GM18499 (cell line): ENCODE measurements at regions not wholly inside any gene's neighbourhood (a gene's known extent, or its start where the extent isn't known, plus 50 kb on each side); places are given as distances from the start of the nearest gene placed in this dataset.

Experiments
- ATAC-seq: cut with Tn5 transposase; IDR thresholded peaks from one replicate; pipeline ENCODE4 v1.9.1; 2021; ENCODE audit warnings: moderate number of reproducible peaks; ENCODE audit not compliant: insufficient read depth, unreplicated experiment

DNA sequence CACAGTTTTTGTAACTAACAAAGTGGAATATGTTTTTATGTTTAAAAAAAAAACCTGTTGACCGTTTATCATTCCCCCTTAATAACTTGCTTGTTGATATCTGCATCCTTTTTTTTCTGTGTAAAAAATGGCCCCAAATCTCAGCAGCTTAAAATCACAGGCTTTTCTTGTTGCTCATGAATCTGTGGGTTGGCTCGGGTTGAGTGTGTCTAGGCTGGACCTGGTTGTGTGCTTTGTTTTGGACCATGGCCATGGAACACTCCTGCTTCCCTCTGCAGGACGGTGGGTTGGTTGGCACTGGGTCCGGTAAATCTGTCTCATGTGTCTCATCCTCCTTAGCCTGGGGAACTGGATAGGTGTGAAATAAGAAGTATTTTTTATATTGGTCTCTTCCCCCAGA is 139.0 kb upstream of the LINC00305 start:
- ATAC-seq, result no peak

DNA sequence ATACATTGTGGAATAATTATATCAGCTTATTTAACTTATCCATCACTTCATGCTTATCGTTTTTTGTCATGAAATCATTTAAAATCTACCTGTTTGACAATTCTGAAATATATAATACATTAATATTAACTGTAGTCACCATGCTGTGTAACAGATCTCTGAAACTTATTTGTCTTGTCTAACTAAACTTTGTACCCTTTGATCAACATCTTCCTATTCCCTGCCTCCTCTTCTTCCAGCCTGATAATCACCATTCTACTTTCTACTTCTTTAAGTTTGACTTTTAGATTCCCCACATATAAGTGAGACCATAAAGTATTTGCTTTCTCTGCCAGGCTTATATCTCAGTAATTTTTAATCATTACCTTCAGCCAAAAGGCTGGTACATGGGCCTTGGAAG is 134.2 kb upstream of the LINC00305 start:
- ATAC-seq, result no peak

DNA sequence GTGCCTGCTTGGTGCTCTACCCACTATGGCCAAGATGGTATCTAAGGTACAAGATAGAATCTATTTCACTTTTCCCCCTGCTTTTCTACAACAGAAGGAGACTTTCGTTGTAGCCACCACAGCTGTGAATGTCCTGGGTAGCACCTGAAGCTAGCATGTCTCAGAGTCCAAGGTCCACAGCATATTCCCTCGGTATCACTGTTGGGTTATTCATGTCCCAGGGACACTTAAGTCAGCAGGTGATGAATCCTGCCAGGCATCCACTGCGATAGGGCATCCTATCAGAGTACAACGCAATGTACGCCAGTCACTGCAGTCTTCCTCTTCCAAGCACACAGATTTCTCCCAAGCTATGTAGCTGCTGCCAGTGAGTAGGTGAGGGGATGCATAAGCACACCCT is 129.1 kb upstream of the LINC00305 start:
- no peak for ATAC-seq

- no peak for ATAC-seq
Observed at GRCh38 chr18:64276311-64277090, 127.6 kb upstream of the LINC00305 start.

- ATAC-seq, result no peak
Observed at GRCh38 chr18:64275593-64276300, 126.9 kb upstream of the LINC00305 start.

- no peak for ATAC-seq
Observed at GRCh38 chr18:64273724-64274123, 124.8 kb upstream of the LINC00305 start.

- ATAC-seq, result no peak
Observed at GRCh38 chr18:64271975-64272659, 123.2 kb upstream of the LINC00305 start.

DNA sequence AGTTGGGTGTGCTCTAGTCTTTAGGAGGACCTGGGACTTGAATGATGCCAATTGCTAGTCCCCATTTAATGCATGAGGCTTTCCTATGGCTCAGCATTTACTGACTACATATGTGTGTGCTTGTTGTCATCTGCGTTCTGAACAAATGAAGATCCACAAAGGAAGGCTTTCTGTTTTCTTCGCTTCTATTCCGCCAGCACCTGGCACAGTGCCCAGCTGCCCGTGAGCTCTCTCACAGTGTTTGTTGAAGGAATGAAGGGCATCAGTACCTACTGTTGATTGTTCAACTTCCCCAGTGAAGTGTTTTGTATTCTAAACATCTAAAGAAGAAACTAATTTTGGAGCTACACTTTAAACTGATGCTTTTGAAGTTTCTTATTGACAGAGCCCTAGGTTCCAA is 122.4 kb upstream of the LINC00305 start:
- ATAC-seq, result no peak

DNA sequence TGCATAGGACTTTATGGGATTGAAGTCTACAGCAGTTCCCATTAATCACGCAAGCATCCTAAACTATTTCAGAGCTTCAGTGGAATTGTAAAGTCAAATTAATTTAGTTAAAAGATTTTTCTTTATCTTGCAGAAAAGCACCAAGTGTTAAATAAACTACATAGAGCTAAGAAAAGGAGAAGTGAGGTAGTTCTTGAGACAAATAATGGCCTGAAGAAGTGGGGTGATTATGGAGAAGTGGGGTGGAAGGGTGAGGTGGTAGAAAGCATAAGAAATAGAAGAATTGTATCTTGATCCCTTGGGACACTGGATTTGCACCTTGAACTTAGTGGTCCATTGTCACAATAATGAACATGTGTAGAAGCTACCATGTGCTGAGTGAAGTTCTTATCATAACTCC is 121.7 kb upstream of the LINC00305 start:
- ATAC-seq, result no peak

DNA sequence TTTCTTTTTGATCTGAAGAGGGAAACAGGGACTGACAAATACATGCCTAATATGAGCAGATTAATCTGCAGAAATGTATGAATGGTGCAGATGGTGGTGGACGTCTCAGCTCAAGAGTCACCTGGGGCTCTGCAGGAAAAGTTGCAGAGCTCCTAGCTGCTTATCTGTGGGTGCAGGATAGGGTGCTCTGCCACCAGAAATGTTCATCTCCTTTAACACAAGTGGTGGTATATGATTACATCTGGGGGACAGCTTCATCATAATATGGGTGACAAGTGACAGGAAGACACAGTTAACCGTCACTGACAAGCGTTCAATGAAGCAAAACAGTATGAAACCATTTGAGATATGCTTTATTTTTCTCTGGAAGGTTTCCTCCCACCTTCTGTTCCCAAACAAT is 121.2 kb upstream of the LINC00305 start:
- no peak for ATAC-seq

DNA sequence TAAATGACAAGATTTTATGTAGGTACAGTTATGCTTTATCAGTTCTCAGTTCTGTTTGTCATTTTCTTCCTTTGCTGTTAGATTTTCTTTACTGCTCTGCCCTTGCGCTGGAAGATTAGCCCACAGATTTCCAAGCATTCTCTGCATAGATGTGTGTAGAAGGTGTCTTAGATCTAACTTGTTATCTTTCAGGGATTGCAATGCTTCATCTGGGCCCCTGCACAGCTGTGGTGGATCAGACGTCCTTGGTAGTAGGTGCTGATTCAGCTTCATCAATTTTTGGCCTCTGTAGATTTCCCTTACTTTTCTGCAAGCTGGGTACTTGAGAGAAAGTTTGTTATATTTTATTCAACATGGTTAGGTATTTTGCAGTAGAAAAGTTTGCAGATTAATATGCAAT is 115.3 kb upstream of the LINC00305 start:
- no peak for ATAC-seq

DNA sequence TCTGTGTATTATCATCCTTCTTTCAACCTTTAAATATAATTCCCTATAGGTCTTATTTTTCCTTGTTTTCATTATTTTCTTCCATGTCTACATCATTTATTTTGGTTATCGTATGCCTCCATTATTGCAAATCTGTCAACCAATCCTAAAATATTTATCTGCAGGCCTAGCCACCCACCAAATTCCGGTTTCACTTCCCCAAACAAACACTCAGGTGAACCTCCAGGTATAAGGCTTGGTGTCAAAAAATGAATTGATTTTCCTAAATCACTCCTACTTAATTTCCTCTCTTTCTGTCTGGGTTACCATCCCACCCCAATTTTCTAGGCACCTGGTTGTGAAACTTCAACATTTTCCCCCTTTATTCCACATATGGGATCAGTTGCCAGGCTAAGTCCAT is 111.9 kb upstream of the LINC00305 start:
- no peak for ATAC-seq

- no peak for ATAC-seq
Observed at GRCh38 chr18:64259871-64260270, 111.0 kb upstream of the LINC00305 start.

DNA sequence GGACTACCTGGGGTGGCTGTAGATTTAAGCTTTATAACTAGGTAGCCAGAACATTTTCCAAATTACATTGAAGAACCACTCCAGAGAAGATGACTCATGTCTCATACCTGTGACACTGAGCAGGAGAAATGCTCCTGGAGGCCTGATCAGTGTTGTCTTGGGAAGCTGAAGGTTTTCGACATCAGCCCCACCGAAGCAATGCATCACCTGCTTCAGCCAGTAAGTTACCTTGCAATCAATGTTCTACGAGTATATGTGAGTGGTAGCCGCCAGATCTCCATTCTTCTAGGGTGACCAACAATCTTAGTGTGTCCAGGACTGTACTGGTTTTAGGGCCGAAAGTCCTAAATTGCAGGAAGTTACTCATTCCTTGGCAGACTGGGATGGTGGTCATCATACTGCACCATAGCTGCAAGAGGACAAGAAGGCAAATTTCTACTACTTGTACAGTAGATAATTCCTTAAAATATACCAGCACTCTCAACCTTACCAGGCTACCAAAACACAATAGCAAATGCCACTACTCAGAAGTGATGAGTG is 109.3 kb upstream of the LINC00305 start:
- no peak for ATAC-seq

DNA sequence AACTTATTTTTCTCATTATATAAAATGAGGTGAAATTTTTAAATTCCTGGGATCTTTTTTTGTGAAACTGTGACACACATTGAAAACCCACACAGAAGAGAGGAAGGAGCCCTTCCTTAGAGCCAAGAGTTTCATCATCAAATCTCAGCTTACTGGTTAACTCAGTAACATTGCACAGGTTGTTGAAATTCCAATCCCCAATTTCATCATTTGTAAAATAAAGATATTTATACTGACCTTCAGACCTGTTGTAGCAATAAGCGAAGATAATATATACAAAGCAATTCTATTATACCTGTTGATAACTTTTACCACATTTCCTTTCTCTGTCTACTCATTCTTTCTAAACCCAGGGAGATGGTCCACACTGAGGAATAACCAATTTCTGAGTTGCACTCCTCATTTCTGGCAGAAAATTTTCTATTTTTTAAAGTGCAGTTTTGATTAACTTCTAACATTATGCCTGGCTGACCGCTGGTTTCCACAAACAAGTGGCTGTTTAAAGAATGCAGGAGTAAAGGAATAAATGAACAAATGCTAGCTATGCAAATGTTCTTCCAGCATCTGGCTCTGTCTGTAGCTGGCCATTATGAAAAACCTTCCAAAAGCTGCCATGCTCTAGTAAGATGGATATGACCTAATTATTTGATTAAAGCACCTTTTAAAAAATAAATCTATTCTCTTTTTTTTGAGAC is 105.7 kb upstream of the LINC00305 start:
- no peak for ATAC-seq

- no peak for ATAC-seq
Observed at GRCh38 chr18:64253873-64254272, 105.0 kb upstream of the LINC00305 start.

- ATAC-seq, result no peak
Observed at GRCh38 chr18:64253222-64253621, 104.3 kb upstream of the LINC00305 start.

DNA sequence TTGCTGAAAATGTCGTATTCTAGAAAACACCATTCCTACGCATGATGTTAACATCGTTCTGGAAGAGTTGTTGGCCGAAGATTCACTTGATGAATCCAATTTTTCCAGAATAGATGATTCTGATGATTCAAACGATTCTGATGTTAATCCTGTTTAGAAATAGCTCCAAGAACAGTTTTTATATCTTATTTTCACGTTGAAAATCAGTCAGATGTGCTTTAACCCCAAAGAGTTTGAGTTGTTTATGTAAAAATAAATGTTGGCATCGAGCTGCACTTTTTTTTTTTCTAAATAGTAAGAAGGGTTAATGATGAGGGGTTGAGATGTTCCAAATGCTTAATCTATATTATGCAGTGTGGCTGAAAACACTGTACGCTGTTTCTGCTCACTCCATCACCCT is 99.9 kb upstream of the LINC00305 start:
- ATAC-seq, result no peak

GRCh38 chr18:64245126-64245861 is 96.4 kb upstream of the LINC00305 start:
- no peak for ATAC-seq

DNA sequence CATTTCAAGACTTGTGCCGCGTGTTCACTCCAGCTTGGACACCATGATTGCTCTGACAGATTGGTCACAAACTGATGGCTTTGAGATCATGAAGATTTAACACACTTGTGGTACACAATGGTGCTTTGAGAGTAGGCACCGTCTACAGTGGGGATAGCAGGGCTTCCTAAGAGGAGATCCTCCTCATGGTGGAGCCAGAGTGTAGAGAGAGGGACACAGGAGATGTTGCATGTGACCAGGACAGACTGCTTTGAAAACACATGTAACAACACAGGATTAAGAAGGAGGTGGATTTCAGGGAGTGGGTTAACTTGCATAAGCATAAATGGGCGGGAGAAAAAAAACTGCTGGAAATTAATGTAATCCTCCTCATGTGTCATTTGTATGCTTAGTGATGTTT is 95.7 kb upstream of the LINC00305 start:
- ATAC-seq, result no peak
